HepG2 (cell line): ENCODE measurements at regions not wholly inside any gene's neighbourhood (a gene's known extent, or its start where the extent isn't known, plus 50 kb on each side); places are given as distances from the start of the nearest gene placed in this dataset.

Source experiments
- ATAC-seq: fragments of 200-7000 bp; cut with Tn5 transposase; 3 replicates; pipeline ENCODE4 v1.9.1; 2020; ENCODE audit warnings: mild to moderate bottlenecking, moderate library complexity
- BruUV-seq: library from RNA; stranded (reverse); fragments of 400-500 nt; replicated peaks from 2 replicates; lab custom pipeline; 2021; lab: Mats Ljungman, UMichigan
- CTCF ChIA-PET: fragments of 300-600 bp; formaldehyde crosslinking; extraction: SDS; loops from one replicate; lab custom pipeline; 2021; ENCODE audit warnings: low total read pairs, inconsistent platforms, low intra/inter-chr PET ratio; lab: Yijun Ruan, JAX
- POLR2A ChIA-PET: fragments of 350-600 bp; sonication (Branson Sonifier 250); formaldehyde crosslinking; loops from one replicate; lab custom pipeline; 2020; ENCODE audit warnings: antibody characterized with exemption, inconsistent platforms; lab: Yijun Ruan, JAX
- DNase-seq: peaks from one replicate; pipeline ENCODE4 v3.0.0-alpha.2; 2015; ENCODE audit warnings: low spot score
- FAIRE-seq: peaks from 3 replicates; lab custom pipeline; 2011; peaks lifted over from hg19 to GRCh38; lab: Jason Lieb, UNC
- H2AFZ ChIP-seq: one replicate; pipeline ENCODE4 v1.6.1; 2011; ENCODE audit warnings: low read length, inconsistent platforms
- H3K27ac ChIP-seq: fragments of 300-600 bp; 3 replicates; pipeline ENCODE4 v1.8.0; 2011; ENCODE audit warnings: mixed run types, mild to moderate bottlenecking, mixed read lengths, low read length, inconsistent platforms; ENCODE audit not compliant: insufficient read depth; ENCODE audit errors: extremely low read length
- H3K27me3 ChIP-seq, 2 experiments: fragments of 200-600 bp in 1 of 2; 2 replicates in 1 of 2; 3 replicates in 1 of 2; pipeline versions ENCODE4 v1.6.0 to v1.8.0; 2011; ENCODE audit warnings: low read length in 2 of 2, mild to moderate bottlenecking in 2 of 2, moderate library complexity in 2 of 2, inconsistent platforms in 1 of 2; ENCODE audit not compliant: insufficient read depth in 2 of 2, control insufficient read depth in 1 of 2
- H3K36me3 ChIP-seq, 2 experiments: fragments of 200-600 bp in 1 of 2; replicated peaks in 1 of 2; 2 replicates in 1 of 2; 3 replicates in 1 of 2; pipeline versions ENCODE4 v1.5.1 to v1.8.0; 2011; ENCODE audit warnings: low read length in 2 of 2, inconsistent platforms in 1 of 2; ENCODE audit not compliant: insufficient read depth in 2 of 2, control insufficient read depth in 1 of 2
- H3K4me1 ChIP-seq: 2 replicates; pipeline ENCODE4 v1.5.1; 2012; ENCODE audit warnings: low read length, inconsistent platforms; ENCODE audit not compliant: insufficient read depth
- H3K4me2 ChIP-seq: 2 replicates; pipeline ENCODE4 v1.6.0; 2011; ENCODE audit warnings: low read depth, low read length, inconsistent platforms
- H3K4me3 ChIP-seq, 3 experiments: fragments of 200-600 bp in 1 of 3; sonication (generic), shearing (Covaris generic) in 1 of 3; replicated peaks in 1 of 3; 2 replicates each; pipeline ENCODE4 v1.5.1; 2011 to 2016; ENCODE audit warnings: low read length in 3 of 3, inconsistent platforms in 2 of 3, low read depth in 2 of 3, mild to moderate bottlenecking in 2 of 3, control low read depth in 1 of 3, mixed read lengths in 1 of 3; ENCODE audit not compliant: insufficient read depth in 1 of 3
- H3K79me2 ChIP-seq: one replicate; pipeline ENCODE4 v1.6.1; 2011; ENCODE audit warnings: low read length, inconsistent platforms; ENCODE audit not compliant: insufficient read depth
- H3K9ac ChIP-seq: 2 replicates; pipeline ENCODE4 v1.6.0; 2011; ENCODE audit warnings: mild to moderate bottlenecking, low read depth, low read length, inconsistent platforms; ENCODE audit not compliant: insufficient read depth
- H3K9me3 ChIP-seq: 2 replicates; pipeline ENCODE4 v1.5.1; 2012; ENCODE audit warnings: mild to moderate bottlenecking, low read length
- H4K20me1 ChIP-seq: 2 replicates; pipeline ENCODE4 v1.6.0; 2011; ENCODE audit warnings: inconsistent platforms, mild to moderate bottlenecking, low read length, moderate library complexity; ENCODE audit not compliant: insufficient read depth
- HCFC1 ChIP-seq: fragments of 150-350 bp; IDR thresholded peaks from 2 replicates; pipeline ENCODE4 v1.6.1; 2014; ENCODE audit warnings: low read depth, low read length
- HOXA3 ChIP-seq: sonication (generic); formaldehyde crosslinking; IDR thresholded peaks from 2 replicates; pipeline ENCODE4 v1.5.0; 2020; ENCODE audit warnings: missing genetic modification reagents
- KDM4B ChIP-seq: sonication (generic); formaldehyde crosslinking; IDR thresholded peaks from 2 replicates; pipeline ENCODE4 v1.4.0; 2020; ENCODE audit warnings: missing genetic modification reagents
- MAFG ChIP-seq: sonication (generic); formaldehyde crosslinking; IDR thresholded peaks from 2 replicates; pipeline ENCODE4 v1.5.1; 2020; ENCODE audit warnings: mild to moderate bottlenecking, missing genetic modification reagents
- NFKBIZ ChIP-seq: IDR thresholded peaks from 2 replicates; pipeline ENCODE4 v1.6.1; 2018; ENCODE audit warnings: missing genetic modification reagents, missing compliant biosample characterization
- SMARCE1 ChIP-seq: fragments of 450-650 bp; IDR thresholded peaks from 2 replicates; pipeline ENCODE4 v1.6.1; 2017; ENCODE audit warnings: borderline replicate concordance
- SYNCRIP ChIP-seq: fragments of 200-400 bp; formaldehyde crosslinking; IDR thresholded peaks from 2 replicates; pipeline ENCODE4 v1.6.1; 2018; ENCODE audit warnings: mild to moderate bottlenecking, low read depth, low read length; ENCODE audit not compliant: insufficient read depth
- TFE3 ChIP-seq: IDR thresholded peaks from 2 replicates; pipeline ENCODE4 v1.6.1; 2016
- THYN1 ChIP-seq: sonication (generic); formaldehyde crosslinking; IDR thresholded peaks from 2 replicates; pipeline ENCODE4 v1.8.1; 2023; ENCODE audit warnings: low read depth, mild to moderate bottlenecking, moderate library complexity, missing genetic modification reagents, borderline replicate concordance
- ZNF235 ChIP-seq: sonication (generic); formaldehyde crosslinking; IDR thresholded peaks from 2 replicates; pipeline ENCODE4 v1.8.1; 2023; ENCODE audit warnings: mild to moderate bottlenecking, missing genetic modification reagents, borderline replicate concordance
- ZNF280D ChIP-seq: sonication (generic); formaldehyde crosslinking; IDR thresholded peaks from 2 replicates; pipeline ENCODE4 v1.5.1; 2020; ENCODE audit warnings: mild to moderate bottlenecking, missing genetic modification reagents
- ZNF329 ChIP-seq: sonication (generic); formaldehyde crosslinking; IDR thresholded peaks from 2 replicates; pipeline ENCODE4 v1.9.0; 2021; ENCODE audit warnings: low read depth, mild to moderate bottlenecking, missing genetic modification reagents
- ZNF496 ChIP-seq: sonication (generic); formaldehyde crosslinking; IDR thresholded peaks from 2 replicates; pipeline ENCODE4 v1.8.1; 2023; ENCODE audit warnings: mild to moderate bottlenecking, moderate library complexity, missing genetic modification reagents; ENCODE audit not compliant: insufficient replicate concordance
- ZNF777 ChIP-seq: sonication (generic); formaldehyde crosslinking; IDR thresholded peaks from 2 replicates; pipeline ENCODE4 v1.4.0; 2020; ENCODE audit warnings: missing genetic modification reagents
- ZNF83 ChIP-seq: sonication (generic); formaldehyde crosslinking; IDR thresholded peaks from 2 replicates; pipeline ENCODE4 v1.4.0; 2020; ENCODE audit warnings: missing genetic modification reagents, mild to moderate bottlenecking, borderline replicate concordance
- WGBS: methylation state at CpG from one replicate; pipeline ENCODE4 v1.1.6; 2017; ENCODE audit warnings: low lambda C conversion rate; 5-methylcytosine and 5-hydroxymethylcytosine counted together
- in situ Hi-C: cut with HindIII; loops from 2 replicates; pipeline ENCODE4 v1.10.0; 2017; ENCODE audit warnings: low pct_unique_long_range_greater_than_20kb; ENCODE audit not compliant: extremely low pct_ligation_motif_present
- intact Hi-C: fragments of 100-400 bp; cut with micrococcal nuclease; formaldehyde crosslinking; loops from one replicate; pipeline ENCODE4 v1.10.0; 2022; ENCODE audit not compliant: unreplicated experiment

- in situ Hi-C loops: no loop called here
- 3% methylated on average over 4 of the region's 4 CpGs for WGBS
- BruUV-seq: no TSS peak
- Histone ChIP-seq H3K9ac (no peak overlapping the region), H3K4me3 (no peak overlapping the region), H3K9me3 (0 out of 2 replicates have a peak, but pooled peaks cover 7% of the 10 kb centered on the region), H3K27ac (no peak overlapping the region), H2AFZ (no peak overlapping the region), H3K4me2 (no peak overlapping the region), H3K27me3 (no peaks in the 10 kb centered on the region), H3K79me2 (no peaks in the 10 kb centered on the region), H3K36me3 (no peaks in the 10 kb centered on the region), H4K20me1 (no peaks in the 10 kb centered on the region), H3K4me1 (no peaks in the 10 kb centered on the region)
- intact Hi-C loops: no loop called here
- CTCF ChIA-PET: no interaction called here
- DNase-seq (no peak), ATAC-seq (no peak), FAIRE-seq (no peak)
- POLR2A ChIA-PET: no interaction called here
- no peak for TF ChIP-seq ZNF329
- TF ChIP-seq ZNF777 (CRISPR knock-in tag): no peak
- TF ChIP-seq ZNF496: no peak
- no peak for TF ChIP-seq HCFC1
- TF ChIP-seq THYN1 (CRISPR knock-in tag): no peak
- TF ChIP-seq ZNF83 (CRISPR knock-in tag): no peak
- TF ChIP-seq HOXA3 (CRISPR knock-in tag): no peak
- TF ChIP-seq ZNF280D (CRISPR knock-in tag): no peak
- no peak for TF ChIP-seq TFE3 (CRISPR knock-in tag)
- TF ChIP-seq ZNF235: no peak
- TF ChIP-seq KDM4B (CRISPR knock-in tag): no peak
- no peak for TF ChIP-seq SYNCRIP
- no peak for TF ChIP-seq SMARCE1
- TF ChIP-seq NFKBIZ (CRISPR knock-in tag): no peak
- TF ChIP-seq MAFG (CRISPR knock-in tag): no peak
Observed at GRCh38 chr15:26146202-26146601, 283.1 kb upstream of the ATP10A start.
